GM21528 (cell line): ENCODE measurements at regions not wholly inside any gene's neighbourhood (a gene's known extent, or its start where the extent isn't known, plus 50 kb on each side); places are given as distances from the start of the nearest gene placed in this dataset.

Experiments used
- ATAC-seq: cut with Tn5 transposase; IDR thresholded peaks from one replicate; pipeline ENCODE4 v1.9.1; 2021; ENCODE audit warnings: mild to moderate bottlenecking, moderate library complexity; ENCODE audit not compliant: unreplicated experiment, low FRiP score

GRCh38 chr10:106000721-106001120 lies 1163.8 kb downstream of the SORCS1 start:
- no peak for ATAC-seq

- ATAC-seq, result no peak
These were observed 1170.9 kb downstream of the SORCS1 start for GRCh38 chr10:105993609-105994008.

DNA sequence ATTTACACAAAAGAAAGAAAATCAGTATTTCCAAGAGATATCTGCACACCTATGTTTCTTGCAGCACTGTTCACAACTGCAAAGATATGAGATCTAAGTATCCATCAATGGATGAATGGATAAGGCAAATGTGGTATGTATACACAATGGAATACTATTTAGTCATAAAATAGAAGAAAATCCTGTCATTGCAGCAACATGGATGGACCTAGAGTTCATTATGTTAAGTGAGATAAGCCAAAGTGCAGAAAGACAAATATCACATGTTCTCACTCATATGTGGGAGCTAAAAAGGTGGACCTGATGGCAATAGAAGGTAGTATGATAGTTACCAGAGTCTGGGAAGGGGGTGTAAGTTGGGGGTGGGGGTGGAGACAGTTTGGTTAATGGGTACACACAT lies 1171.6 kb downstream of the SORCS1 start:
- no peak for ATAC-seq

DNA sequence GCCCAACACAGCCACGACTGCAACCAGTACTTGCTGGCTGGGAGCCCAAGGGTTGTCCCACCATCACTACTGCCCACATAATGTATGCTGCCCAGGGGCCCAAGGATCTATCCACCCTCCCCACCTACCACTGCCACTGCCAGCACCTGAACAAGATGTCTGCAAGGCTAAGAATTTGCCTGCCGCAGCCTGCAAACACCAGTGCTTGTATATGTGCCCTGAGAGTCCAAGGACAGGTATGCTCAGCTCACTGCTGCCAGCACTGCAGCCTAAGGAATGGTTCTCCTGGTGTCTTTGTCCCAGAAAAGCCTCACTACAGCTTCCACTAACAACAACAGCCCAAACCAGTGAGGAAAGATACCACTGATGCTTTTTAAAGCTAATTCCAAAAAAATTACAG lies 1174.0 kb downstream of the SORCS1 start:
- no peak for ATAC-seq

- no peak for ATAC-seq
These were observed 1174.5 kb downstream of the SORCS1 start for GRCh38 chr10:105989995-105990394.

- ATAC-seq, result no peak
These were observed 1175.7 kb downstream of the SORCS1 start for GRCh38 chr10:105988848-105989247.

DNA sequence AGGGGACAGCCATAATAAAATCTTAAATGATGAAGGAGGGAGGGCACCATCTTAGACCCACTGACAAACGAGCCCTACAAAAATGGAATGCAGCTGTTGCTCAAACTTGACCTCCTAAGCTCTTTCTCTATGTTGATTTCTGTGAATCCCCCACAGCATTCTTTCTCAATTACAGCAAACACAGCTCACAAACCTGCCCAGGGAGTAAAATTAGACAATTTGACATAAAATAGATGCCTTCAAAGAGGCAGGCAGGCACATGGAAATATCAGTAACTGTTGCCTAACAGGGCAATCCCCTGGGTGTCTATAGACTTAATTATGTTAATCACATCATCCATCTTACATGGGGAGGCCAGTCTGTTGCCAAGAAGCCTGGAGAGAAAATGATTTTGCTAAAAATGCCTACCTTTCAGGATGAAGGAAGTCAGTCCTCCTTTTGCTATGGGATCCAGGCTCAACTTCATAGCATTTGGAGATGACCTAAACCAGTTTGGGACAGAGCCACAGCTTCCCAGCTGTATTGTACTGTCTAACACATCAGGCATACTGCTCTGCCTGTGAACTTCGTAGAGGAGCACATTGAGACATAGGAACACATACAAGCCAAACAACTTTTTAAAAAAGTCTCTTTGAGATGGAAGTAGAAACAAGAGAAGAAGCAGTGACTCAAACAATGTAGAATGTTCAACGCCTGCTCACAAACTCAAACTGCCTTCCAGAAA lies 1177.4 kb downstream of the SORCS1 start:
- no peak for ATAC-seq

DNA sequence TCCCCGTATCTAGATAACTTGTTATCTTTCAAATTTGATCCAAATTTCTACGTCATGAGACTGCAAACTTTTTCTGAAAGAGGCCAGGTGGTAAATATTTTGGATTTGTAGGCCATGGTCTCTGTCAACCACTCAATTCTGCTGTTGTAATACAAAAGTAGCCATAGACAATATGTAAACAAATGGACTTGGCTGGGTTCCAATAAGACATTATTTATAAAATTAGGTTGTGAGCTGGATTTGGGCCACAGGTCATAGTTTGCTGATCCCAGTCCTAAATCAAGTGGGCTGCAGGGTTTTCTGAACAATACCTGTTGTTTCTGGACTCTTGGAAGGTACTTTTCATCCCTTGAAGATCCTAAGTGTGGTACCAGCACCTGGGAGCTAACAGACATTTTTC lies 1178.0 kb downstream of the SORCS1 start:
- ATAC-seq, result no peak

GRCh38 chr10:105982735-105983134 lies 1181.8 kb downstream of the SORCS1 start:
- no peak for ATAC-seq

DNA sequence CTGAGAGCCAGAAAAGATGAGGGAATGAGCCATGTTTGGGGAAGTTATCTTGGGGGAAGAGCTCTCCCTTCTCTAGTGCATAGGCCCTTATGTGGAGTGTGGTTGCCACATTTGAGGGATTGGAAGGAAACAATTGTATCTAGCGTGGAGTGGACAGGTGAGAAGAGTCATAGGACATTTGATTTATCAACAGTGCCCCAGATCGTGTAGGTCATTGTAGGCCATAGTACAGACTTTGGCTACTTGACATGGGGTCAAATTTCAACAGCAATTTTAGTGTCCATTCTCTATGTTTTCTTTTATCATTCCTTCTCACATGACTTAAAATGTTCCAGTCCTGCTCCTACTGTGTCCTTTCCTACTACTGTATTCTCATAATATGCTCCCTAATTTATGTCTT lies 1182.8 kb downstream of the SORCS1 start:
- ATAC-seq, result no peak

DNA sequence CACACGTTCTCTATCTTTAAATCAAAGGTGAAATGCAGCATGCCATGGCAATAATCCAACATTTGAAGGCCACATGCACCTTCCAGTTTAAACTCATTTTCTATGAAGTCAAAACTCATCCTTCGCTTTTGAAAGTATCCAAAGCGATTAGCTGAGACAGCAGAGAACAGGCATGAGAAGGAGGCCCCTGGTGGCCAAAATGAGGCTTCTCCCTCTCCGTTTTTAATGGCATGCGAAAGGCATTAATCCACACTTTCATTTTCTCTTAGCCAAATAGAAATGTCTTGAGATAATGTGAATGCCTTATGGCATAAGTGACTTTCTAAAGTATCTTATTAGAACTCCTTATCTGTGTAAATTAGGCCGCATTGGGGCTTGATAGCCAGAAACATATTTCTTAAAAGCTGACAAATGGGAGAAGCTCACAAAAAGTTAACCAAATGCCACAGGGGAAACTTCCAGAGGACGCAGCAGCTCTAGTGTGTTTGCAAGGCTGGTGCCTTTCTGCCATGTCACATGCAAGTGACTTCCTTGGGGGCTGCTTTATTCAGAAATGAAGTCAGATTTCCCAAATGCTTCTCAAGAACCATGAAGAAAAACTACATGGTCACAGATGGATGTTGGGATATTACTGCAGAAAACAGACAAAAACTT lies 1189.6 kb downstream of the SORCS1 start:
- no peak for ATAC-seq

- no peak for ATAC-seq
These were observed 1190.6 kb downstream of the SORCS1 start for GRCh38 chr10:105973902-105974301.

GRCh38 chr10:105973360-105973759 lies 1191.1 kb downstream of the SORCS1 start:
- no peak for ATAC-seq

DNA sequence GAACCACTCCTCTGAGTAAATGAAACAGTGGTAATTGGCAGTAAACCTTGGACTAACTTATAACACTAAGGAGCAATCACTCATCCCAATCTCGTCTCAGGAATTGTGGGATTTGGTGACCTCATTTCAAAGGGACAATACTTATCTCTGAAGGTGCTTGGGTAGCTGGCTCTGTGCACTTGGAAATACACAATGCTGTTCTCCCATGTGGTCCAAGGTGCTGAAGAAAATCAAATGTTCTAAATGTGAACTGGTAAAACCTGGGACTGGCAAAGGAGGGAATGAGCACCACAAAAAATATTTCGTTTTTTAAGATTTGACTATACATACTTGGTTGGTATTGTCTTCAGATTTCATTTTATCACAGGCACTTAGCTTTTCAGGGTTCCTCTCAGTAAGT lies 1193.0 kb downstream of the SORCS1 start:
- ATAC-seq, result no peak

- ATAC-seq, result no peak
These were observed 1194.6 kb downstream of the SORCS1 start for GRCh38 chr10:105969884-105970377.

DNA sequence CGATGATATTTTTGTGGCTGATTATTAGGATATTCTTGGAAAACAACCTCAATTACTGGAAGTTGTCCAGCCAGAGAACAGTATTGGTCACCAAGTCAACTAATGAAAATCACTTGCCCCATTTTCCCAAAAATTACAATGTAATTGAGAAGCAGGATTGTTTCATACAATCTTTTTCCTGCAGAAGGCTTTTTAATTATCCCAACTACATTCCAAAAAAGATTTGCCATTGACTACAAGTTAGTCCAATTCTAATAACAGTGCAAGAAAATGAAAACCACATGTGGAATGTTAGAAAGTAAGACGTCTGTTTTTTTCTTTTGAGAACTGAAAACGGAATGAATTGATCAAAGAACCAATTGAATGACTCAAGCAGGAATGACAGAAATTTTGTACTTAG lies 1195.8 kb downstream of the SORCS1 start:
- no peak for ATAC-seq

- ATAC-seq, result no peak
These were observed 1197.2 kb downstream of the SORCS1 start for GRCh38 chr10:105967256-105967655.

GRCh38 chr10:105965141-105965540 lies 1199.4 kb downstream of the SORCS1 start:
- no peak for ATAC-seq

DNA sequence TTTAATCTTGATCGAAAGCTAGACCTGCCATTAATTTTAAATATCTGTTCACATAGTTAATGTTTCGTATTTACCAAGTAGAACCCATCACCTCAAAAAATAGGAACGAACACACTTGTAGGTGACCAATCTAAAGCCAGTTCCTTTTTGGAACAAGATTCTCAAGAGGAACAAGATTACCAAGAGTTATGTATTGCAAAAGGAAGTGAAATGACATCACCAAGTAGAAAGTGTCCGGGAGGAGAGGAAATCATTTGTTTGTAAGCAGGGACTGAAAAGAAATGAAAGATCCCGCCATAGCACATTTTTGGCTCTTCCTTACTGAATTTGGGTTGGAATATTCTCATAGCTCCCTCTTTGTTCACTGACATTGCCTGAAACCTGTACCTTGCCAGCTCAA lies 1200.5 kb downstream of the SORCS1 start:
- ATAC-seq, result no peak

- ATAC-seq, result no peak
These were observed 1201.1 kb downstream of the SORCS1 start for GRCh38 chr10:105963334-105963884.

- ATAC-seq, result no peak
These were observed 1208.0 kb downstream of the SORCS1 start for GRCh38 chr10:105956550-105956949.

DNA sequence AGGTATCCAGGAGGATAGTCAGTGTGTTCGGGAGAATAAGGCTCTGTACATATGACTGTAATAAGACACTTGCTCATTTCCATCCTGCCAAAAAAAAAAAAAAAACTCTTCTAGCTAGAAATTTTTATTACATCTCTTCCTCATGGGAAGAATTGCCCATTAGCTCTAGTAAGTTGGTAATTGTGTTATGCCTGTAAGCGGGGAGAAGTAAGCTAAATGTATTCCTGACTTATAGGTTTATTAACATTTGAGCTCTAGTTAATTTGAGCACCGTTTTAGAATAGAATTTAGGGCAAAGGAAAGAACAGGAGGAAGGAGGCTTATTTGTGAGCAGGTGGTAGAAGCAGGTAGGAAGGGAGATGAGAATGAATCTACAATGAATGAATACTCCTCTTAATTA lies 1210.6 kb downstream of the SORCS1 start:
- ATAC-seq, result no peak
